HG03565 (cell line): ENCODE measurements at regions not wholly inside any gene's neighbourhood (a gene's known extent, or its start where the extent isn't known, plus 50 kb on each side); places are given as distances from the start of the nearest gene placed in this dataset.
"Not testable (repeated sequence)": the region's sequence is repeated elsewhere in the genome, so short reads cannot be mapped to it uniquely, and the experiment has no call there.

ENCODE experiments used
- ATAC-seq: cut with Tn5 transposase; IDR thresholded peaks from one replicate; pipeline ENCODE4 v1.9.1; 2021; ENCODE audit warnings: mild to moderate bottlenecking, moderate library complexity; ENCODE audit not compliant: unreplicated experiment

- no peak for ATAC-seq
Observed at GRCh38 chr10:53108317-53108934, 335.8 kb upstream of the MBL2 start.

- ATAC-seq = no peak
Observed at GRCh38 chr10:53107711-53108110, 335.1 kb upstream of the MBL2 start.

GRCh38 chr10:53102424-53102823, 329.8 kb upstream of the MBL2 start:
- ATAC-seq = no peak

GRCh38 chr10:53093878-53094277, 321.3 kb upstream of the MBL2 start:
- ATAC-seq = no peak

GRCh38 chr10:53091574-53091973, 319.0 kb upstream of the MBL2 start:
- no peak for ATAC-seq

- ATAC-seq = no peak
Observed at GRCh38 chr10:53088961-53089360, 316.4 kb upstream of the MBL2 start.

- no peak for ATAC-seq
Observed at GRCh38 chr10:53079283-53079682, 306.7 kb upstream of the MBL2 start.

GRCh38 chr10:53076948-53077347, 304.4 kb upstream of the MBL2 start:
- no peak for ATAC-seq

GRCh38 chr10:53075469-53075868, 302.9 kb upstream of the MBL2 start:
- ATAC-seq = no peak

- no peak for ATAC-seq
Observed at GRCh38 chr10:53072144-53072543, 299.6 kb upstream of the MBL2 start.

GRCh38 chr10:53071505-53072125, 299.0 kb upstream of the MBL2 start:
- ATAC-seq = no peak

- no peak for ATAC-seq
Observed at GRCh38 chr10:53069013-53069412, 296.4 kb upstream of the MBL2 start.

- no peak for ATAC-seq
Observed at GRCh38 chr10:53064614-53065013, 292.0 kb upstream of the MBL2 start.

GRCh38 chr10:53063805-53064204, 291.2 kb upstream of the MBL2 start:
- ATAC-seq = no peak

GRCh38 chr10:53052521-53053164, 280.1 kb upstream of the MBL2 start:
- ATAC-seq = no peak

GRCh38 chr10:53045315-53045714, 272.7 kb upstream of the MBL2 start:
- ATAC-seq = no peak

GRCh38 chr10:53035823-53036222, 263.2 kb upstream of the MBL2 start:
- ATAC-seq = not testable (repeated sequence)

GRCh38 chr10:53033396-53033795, 260.8 kb upstream of the MBL2 start:
- ATAC-seq = no peak

- peak; percentile 54 for ATAC-seq
Observed at GRCh38 chr10:53029872-53030849, 257.6 kb upstream of the MBL2 start.

- ATAC-seq = no peak
Observed at GRCh38 chr10:53029449-53029848, 256.9 kb upstream of the MBL2 start.

- ATAC-seq = not testable (repeated sequence)
Observed at GRCh38 chr10:53025765-53026164, 253.2 kb upstream of the MBL2 start.
